K562 (cell line): ENCODE measurements at regions not wholly inside any gene's neighbourhood (a gene's known extent, or its start where the extent isn't known, plus 50 kb on each side); places are given as distances from the start of the nearest gene placed in this dataset.

Source experiments
- ATAC-seq: fragments of 200-7000 bp; cut with Tn5 transposase; 3 replicates; pipeline ENCODE4 v1.9.1; 2020; ENCODE audit warnings: moderate library complexity
- BruUV-seq: library from RNA; stranded (reverse); fragments of 400-500 nt; replicated peaks from 2 replicates; lab custom pipeline; 2021; lab: Mats Ljungman, UMichigan
- CTCF ChIA-PET: fragments of 300-600 bp; formaldehyde crosslinking; extraction: SDS; loops from one replicate; lab custom pipeline; 2021; ENCODE audit warnings: low intra/inter-chr PET ratio; lab: Yijun Ruan, JAX
- POLR2A ChIA-PET: fragments of 300-600, 350-650 bp; sonication (Branson Sonifier 250); formaldehyde crosslinking; extraction: SDS; loops from one replicate; lab custom pipeline; 2021; ENCODE audit warnings: antibody characterized with exemption, inconsistent platforms; lab: Yijun Ruan, JAX
- DNase-seq, 4 experiments: peaks; one replicate each; pipeline versions ENCODE4 v3.0.0 to v3.0.0-alpha.2; 2011 to 2018; ENCODE audit warnings: low spot score in 3 of 4, mixed read lengths in 3 of 4; ENCODE audit errors: extremely low read depth in 1 of 4
- FAIRE-seq: peaks from 2 replicates; lab custom pipeline; 2011; peaks lifted over from hg19 to GRCh38; lab: Jason Lieb, UNC
- H2AFZ ChIP-seq: 2 replicates; pipeline ENCODE4 v1.6.0; 2011; ENCODE audit warnings: low read depth, low read length, control low read depth, inconsistent platforms
- H3K27ac ChIP-seq: fragments of 200-600 bp; 3 replicates; pipeline ENCODE4 v1.8.0; 2011; ENCODE audit warnings: low read depth, mild to moderate bottlenecking, control low read depth, inconsistent platforms, low read length, moderate library complexity, mixed read lengths; ENCODE audit errors: extremely low read depth
- H3K27me3 ChIP-seq, 2 experiments: fragments of 300-600 bp in 1 of 2; 2 replicates in 1 of 2; 3 replicates in 1 of 2; pipeline versions ENCODE4 v1.6.0 to v1.8.0; 2011; ENCODE audit warnings: inconsistent platforms in 2 of 2, low read length in 2 of 2, mild to moderate bottlenecking in 1 of 2, mixed read lengths in 1 of 2, moderate library complexity in 1 of 2; ENCODE audit not compliant: control insufficient read depth in 2 of 2, insufficient read depth in 2 of 2
- H3K36me3 ChIP-seq: fragments of 300-600 bp; 3 replicates; pipeline ENCODE4 v1.8.0; 2011; ENCODE audit warnings: mild to moderate bottlenecking, low read length, inconsistent platforms; ENCODE audit not compliant: control insufficient read depth, insufficient read depth
- H3K4me1 ChIP-seq, 2 experiments: fragments of 200-600 bp in 1 of 2; replicated peaks in 1 of 2; 2 replicates in 1 of 2; 3 replicates in 1 of 2; pipeline versions ENCODE4 v1.5.1 to v1.8.0; 2011; ENCODE audit warnings: inconsistent platforms in 2 of 2, low read length in 2 of 2, mild to moderate bottlenecking in 1 of 2, mixed read lengths in 1 of 2, moderate library complexity in 1 of 2; ENCODE audit not compliant: control insufficient read depth in 2 of 2, insufficient read depth in 2 of 2
- H3K4me2 ChIP-seq: 2 replicates; pipeline ENCODE4 v1.6.1; 2011; ENCODE audit warnings: low read length, control low read depth, inconsistent platforms, mixed read lengths; ENCODE audit not compliant: insufficient read depth
- H3K4me3 ChIP-seq: fragments of 200-600 bp; sonication (generic), shearing (Covaris generic); 2 replicates; pipeline ENCODE4 v1.5.1; 2016; ENCODE audit warnings: control low read depth, inconsistent platforms
- H3K79me2 ChIP-seq: fragments of 200-600 bp; 3 replicates; pipeline ENCODE4 v1.8.0; 2011; ENCODE audit warnings: low read length, inconsistent platforms; ENCODE audit not compliant: control insufficient read depth, insufficient read depth
- H3K9ac ChIP-seq, 2 experiments: 2 replicates each; pipeline versions ENCODE4 v1.6.0 to v1.6.1; 2011; ENCODE audit warnings: low read depth in 2 of 2, low read length in 2 of 2, control low read depth in 1 of 2, inconsistent platforms in 1 of 2, mild to moderate bottlenecking in 1 of 2, mixed read lengths in 1 of 2; ENCODE audit not compliant: insufficient read depth in 1 of 2
- H3K9me1 ChIP-seq: one replicate; pipeline ENCODE4 v1.6.0; 2011; ENCODE audit warnings: inconsistent platforms, mild to moderate bottlenecking, low read length, moderate library complexity; ENCODE audit not compliant: control insufficient read depth, insufficient read depth
- H3K9me3 ChIP-seq: replicated peaks from 2 replicates; pipeline ENCODE4 v1.5.1; 2011; ENCODE audit warnings: low read depth, low read length, inconsistent platforms; ENCODE audit not compliant: control insufficient read depth, insufficient read depth
- H4K20me1 ChIP-seq: replicated peaks from 2 replicates; pipeline ENCODE4 v1.6.1; 2011; ENCODE audit warnings: low read length, inconsistent platforms, mixed read lengths; ENCODE audit not compliant: control insufficient read depth, insufficient read depth
- HIVEP1 ChIP-seq: fragments of 250-450 bp; sonication (Bioruptor Pico); IDR thresholded peaks from 2 replicates; pipeline ENCODE4 v1.4.0; 2020; ENCODE audit warnings: mild to moderate bottlenecking
- HMGN3 ChIP-seq: IDR thresholded peaks from 2 replicates; pipeline ENCODE4 v1.6.1; 2011; ENCODE audit warnings: borderline replicate concordance, low read depth, mild to moderate bottlenecking, mixed read lengths, low read length; ENCODE audit not compliant: insufficient read length; ENCODE audit errors: extremely low read depth
- MIER1 ChIP-seq: fragments of 450-650 bp; IDR thresholded peaks from 2 replicates; pipeline ENCODE4 v1.6.1; 2016; ENCODE audit warnings: antibody characterized with exemption, mild to moderate bottlenecking, low read depth
- NFYB ChIP-seq: IDR thresholded peaks from 2 replicates; pipeline ENCODE4 v1.6.1; 2011; ENCODE audit warnings: mild to moderate bottlenecking, moderate library complexity; ENCODE audit not compliant: insufficient read length; ENCODE audit errors: extremely low read depth
- SIRT6 ChIP-seq: IDR thresholded peaks from one replicate; pipeline ENCODE4 v1.6.1; 2012; ENCODE audit warnings: low read depth, mild to moderate bottlenecking, control low read depth, inconsistent platforms, low read length, moderate library complexity
- SMC3 ChIP-seq: conservative IDR thresholded peaks from 2 replicates; pipeline ENCODE4 v1.6.1; 2011; ENCODE audit warnings: low read depth, low read length, improper control_type of control experiment; ENCODE audit not compliant: insufficient read depth
- ZSCAN29 ChIP-seq: fragments of 450-650 bp; IDR thresholded peaks from 2 replicates; pipeline ENCODE4 v1.6.1; 2017
- WGBS: fragments of 100-300 bp; shearing (Covaris generic); methylation state at CpG from one replicate; pipeline ENCODE4 v1.1.6; 2016; ENCODE audit warnings: low coverage, mixed read lengths; ENCODE audit not compliant: insufficient coverage; ENCODE audit errors: missing lambda C conversion rate; 5-methylcytosine and 5-hydroxymethylcytosine counted together
- in situ Hi-C: fragments of 300-500 bp; cut with MboI; formaldehyde crosslinking; loops from 4 replicates; pipeline ENCODE4 v1.15.0; 2018; ENCODE audit warnings: inconsistent platforms, mixed read lengths
- intact Hi-C: fragments of 100-400 bp; cut with micrococcal nuclease; formaldehyde crosslinking; loops from 2 replicates; pipeline ENCODE4 v1.14.2; 2022
- TF ChIP-seq, protein P1 (sequence below): fragments of 250-450 bp; sonication (Bioruptor Pico); IDR thresholded peaks from 2 replicates; pipeline ENCODE4 v1.4.0; 2020; ENCODE audit warnings: borderline replicate concordance
- TF ChIP-seq, protein P2 (sequence below), 2 experiments: fragments of 150-350 bp in 1 of 2; IDR thresholded peaks; 2 replicates each; pipeline ENCODE4 v1.6.1; 2012 to 2016; ENCODE audit warnings: low read depth in 2 of 2, low read length in 2 of 2, mild to moderate bottlenecking in 1 of 2, moderate library complexity in 1 of 2
- TF ChIP-seq, protein P3 (sequence below): fragments of 450-650 bp; formaldehyde crosslinking; IDR thresholded peaks from 2 replicates; pipeline ENCODE4 v1.4.0; 2020; ENCODE audit warnings: mild to moderate bottlenecking, moderate library complexity
- TF ChIP-seq, protein P4 (sequence below), 2 experiments: fragments of 200-800 bp in 1 of 2; sonication (Bioruptor generic) in 1 of 2; sonication (generic) in 1 of 2; formaldehyde crosslinking in 1 of 2; IDR thresholded peaks in 1 of 2; conservative IDR thresholded peaks in 1 of 2; 2 replicates each; pipeline versions ENCODE4 v1.5.0 to v1.6.1; 2016 to 2020; ENCODE audit warnings: missing compliant biosample characterization in 1 of 2, missing genetic modification characterization in 1 of 2, missing genetic modification reagents in 1 of 2

DNA sequence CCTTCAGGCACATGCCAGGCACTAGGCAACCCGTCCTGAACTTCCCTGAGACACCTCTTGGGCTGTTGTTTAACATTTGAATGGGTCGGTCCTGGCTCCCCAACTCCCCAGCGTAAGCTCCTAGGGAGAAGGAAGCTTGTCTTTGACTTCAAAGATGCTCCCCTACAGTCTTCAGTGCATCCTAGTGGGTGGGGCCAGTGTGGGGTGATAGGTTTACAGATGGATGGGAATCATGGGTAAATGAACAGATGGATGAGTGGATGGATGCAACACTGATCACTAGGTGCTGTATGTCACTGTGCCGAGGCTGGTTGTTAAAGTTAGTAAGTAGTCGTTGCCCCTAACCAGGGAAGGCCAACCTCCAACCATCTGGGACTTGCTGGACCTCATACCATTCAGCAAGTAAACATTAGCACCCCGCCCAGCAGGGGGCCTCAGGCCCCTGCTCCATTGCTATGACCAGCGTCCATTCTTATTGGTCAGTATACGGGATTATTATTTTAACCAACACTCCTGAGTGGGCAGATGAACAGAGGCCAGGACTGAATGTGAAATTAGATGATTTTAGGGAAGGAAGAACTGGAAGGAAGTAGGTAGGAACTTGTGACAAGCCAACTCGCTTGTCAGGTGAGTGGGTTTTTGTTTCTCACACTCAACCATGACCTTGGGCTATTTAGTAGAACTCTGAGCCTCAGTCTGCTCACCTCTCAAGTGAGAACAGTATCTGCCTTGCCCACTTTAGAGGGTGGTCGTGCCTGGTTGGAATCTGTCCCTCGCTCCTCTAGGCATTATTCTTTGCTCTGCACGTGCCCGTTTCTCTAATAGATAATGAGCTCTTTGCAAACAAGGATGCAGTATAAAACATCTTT is 82.9 kb upstream of the FOXP4 start:
- H3K27ac ChIP-seq = no peak overlapping the region
- ChIA-PET CTCF (interaction anchor here (0.6 to 3.6 kb wide), 6 partner anchors 11 to 222 kb away, joined by 3 to 31 read pairs (median 5); no protein-coding TSS in a partner anchor), POLR2A (interaction anchor here (1.9 kb wide), 1 partner anchor 10 kb away, joined by 6 read pairs; no protein-coding TSS in a partner anchor)
- H3K9ac ChIP-seq = no peak overlapping the region
- WGBS = 1% methylated on average over 13 of the region's 13 CpGs
- DNase-seq (peak; percentile 78 to 89 (median 82)), ATAC-seq (peak; percentile 98), FAIRE-seq (peak; percentile 93)
- no peaks in the 10 kb centered on the region for H3K36me3 ChIP-seq
- H2AFZ ChIP-seq = no peak overlapping the region
- H4K20me1 ChIP-seq = peaks cover 9% of the 10 kb centered on the region
- peaks cover 13 to 40% of the 10 kb centered on the region in 2 experiments; a peak in 4 of 5 replicates for H3K27me3 ChIP-seq
- in situ Hi-C loops (loop anchor here (5.0 kb wide), 1 partner anchor 129 kb away; no protein-coding TSS in a partner anchor), intact Hi-C loops (loop anchor here (1.0 to 5.0 kb wide), 3 partner anchors 96 to 219 kb away; no protein-coding TSS in a partner anchor)
- H3K4me2 ChIP-seq = no peak overlapping the region
- H3K79me2 ChIP-seq = no peaks in the 10 kb centered on the region
- H3K9me1 ChIP-seq = no peaks in the 10 kb centered on the region
- BruUV-seq = no TSS peak
- no peaks in the 10 kb centered on the region for H3K4me1 ChIP-seq
- no peaks in the 10 kb centered on the region for H3K9me3 ChIP-seq
- no peak overlapping the region for H3K4me3 ChIP-seq
- peak; percentile 16 for TF ChIP-seq NFYB
- TF ChIP-seq SIRT6 = no peak
- TF ChIP-seq SMC3 = peak; percentile 72
- TF ChIP-seq HMGN3 = no peak
- TF ChIP-seq HIVEP1 (CRISPR knock-in tag) = no peak
- TF ChIP-seq MIER1 = no peak
- TF ChIP-seq, protein P1, sequence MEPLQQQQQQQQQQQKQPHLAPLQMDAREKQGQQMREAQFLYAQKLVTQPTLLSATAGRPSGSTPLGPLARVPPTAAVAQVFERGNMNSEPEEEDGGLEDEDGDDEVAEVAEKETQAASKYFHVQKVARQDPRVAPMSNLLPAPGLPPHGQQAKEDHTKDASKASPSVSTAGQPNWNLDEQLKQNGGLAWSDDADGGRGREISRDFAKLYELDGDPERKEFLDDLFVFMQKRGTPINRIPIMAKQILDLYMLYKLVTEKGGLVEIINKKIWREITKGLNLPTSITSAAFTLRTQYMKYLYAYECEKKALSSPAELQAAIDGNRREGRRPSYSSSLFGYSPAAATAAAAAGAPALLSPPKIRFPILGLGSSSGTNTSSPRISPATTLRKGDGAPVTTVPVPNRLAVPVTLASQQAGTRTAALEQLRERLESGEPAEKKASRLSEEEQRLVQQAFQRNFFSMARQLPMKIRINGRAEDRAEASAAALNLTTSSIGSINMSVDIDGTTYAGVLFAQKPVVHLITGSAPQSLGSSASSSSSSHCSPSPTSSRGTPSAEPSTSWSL = no peak
- TF ChIP-seq, protein P2, sequence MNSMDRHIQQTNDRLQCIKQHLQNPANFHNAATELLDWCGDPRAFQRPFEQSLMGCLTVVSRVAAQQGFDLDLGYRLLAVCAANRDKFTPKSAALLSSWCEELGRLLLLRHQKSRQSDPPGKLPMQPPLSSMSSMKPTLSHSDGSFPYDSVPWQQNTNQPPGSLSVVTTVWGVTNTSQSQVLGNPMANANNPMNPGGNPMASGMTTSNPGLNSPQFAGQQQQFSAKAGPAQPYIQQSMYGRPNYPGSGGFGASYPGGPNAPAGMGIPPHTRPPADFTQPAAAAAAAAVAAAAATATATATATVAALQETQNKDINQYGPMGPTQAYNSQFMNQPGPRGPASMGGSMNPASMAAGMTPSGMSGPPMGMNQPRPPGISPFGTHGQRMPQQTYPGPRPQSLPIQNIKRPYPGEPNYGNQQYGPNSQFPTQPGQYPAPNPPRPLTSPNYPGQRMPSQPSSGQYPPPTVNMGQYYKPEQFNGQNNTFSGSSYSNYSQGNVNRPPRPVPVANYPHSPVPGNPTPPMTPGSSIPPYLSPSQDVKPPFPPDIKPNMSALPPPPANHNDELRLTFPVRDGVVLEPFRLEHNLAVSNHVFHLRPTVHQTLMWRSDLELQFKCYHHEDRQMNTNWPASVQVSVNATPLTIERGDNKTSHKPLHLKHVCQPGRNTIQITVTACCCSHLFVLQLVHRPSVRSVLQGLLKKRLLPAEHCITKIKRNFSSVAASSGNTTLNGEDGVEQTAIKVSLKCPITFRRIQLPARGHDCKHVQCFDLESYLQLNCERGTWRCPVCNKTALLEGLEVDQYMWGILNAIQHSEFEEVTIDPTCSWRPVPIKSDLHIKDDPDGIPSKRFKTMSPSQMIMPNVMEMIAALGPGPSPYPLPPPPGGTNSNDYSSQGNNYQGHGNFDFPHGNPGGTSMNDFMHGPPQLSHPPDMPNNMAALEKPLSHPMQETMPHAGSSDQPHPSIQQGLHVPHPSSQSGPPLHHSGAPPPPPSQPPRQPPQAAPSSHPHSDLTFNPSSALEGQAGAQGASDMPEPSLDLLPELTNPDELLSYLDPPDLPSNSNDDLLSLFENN (IDR thresholded peaks at IDR 0.05; ENCODE audit: low read depth in 2 of 2, low read length in 2 of 2) = 0 out of 4 replicates have a peak, but pooled peaks of 1 of the 2 experiments have one; percentile 50
- TF ChIP-seq ZSCAN29 = no peak
- TF ChIP-seq, protein P3, sequence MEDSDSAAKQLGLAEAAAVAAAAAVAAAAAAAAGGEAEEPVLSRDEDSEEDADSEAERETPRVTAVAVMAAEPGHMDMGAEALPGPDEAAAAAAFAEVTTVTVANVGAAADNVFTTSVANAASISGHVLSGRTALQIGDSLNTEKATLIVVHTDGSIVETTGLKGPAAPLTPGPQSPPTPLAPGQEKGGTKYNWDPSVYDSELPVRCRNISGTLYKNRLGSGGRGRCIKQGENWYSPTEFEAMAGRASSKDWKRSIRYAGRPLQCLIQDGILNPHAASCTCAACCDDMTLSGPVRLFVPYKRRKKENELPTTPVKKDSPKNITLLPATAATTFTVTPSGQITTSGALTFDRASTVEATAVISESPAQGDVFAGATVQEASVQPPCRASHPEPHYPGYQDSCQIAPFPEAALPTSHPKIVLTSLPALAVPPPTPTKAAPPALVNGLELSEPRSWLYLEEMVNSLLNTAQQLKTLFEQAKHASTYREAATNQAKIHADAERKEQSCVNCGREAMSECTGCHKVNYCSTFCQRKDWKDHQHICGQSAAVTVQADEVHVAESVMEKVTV (CRISPR knock-in tag) = peak; percentile 82
- TF ChIP-seq, protein P4, sequence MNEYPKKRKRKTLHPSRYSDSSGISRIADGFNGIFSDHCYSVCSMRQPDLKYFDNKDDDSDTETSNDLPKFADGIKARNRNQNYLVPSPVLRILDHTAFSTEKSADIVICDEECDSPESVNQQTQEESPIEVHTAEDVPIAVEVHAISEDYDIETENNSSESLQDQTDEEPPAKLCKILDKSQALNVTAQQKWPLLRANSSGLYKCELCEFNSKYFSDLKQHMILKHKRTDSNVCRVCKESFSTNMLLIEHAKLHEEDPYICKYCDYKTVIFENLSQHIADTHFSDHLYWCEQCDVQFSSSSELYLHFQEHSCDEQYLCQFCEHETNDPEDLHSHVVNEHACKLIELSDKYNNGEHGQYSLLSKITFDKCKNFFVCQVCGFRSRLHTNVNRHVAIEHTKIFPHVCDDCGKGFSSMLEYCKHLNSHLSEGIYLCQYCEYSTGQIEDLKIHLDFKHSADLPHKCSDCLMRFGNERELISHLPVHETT (CRISPR knock-in tag; conservative IDR thresholded peaks at IDR 0.05 in 1 of 2, IDR thresholded peaks at IDR 0.05 in 1 of 2) = no peak
